GM12872 (cell line): ENCODE measurements at regions not wholly inside any gene's neighbourhood (a gene's known extent, or its start where the extent isn't known, plus 50 kb on each side); places are given as distances from the start of the nearest gene placed in this dataset.
A peak's percentile ranks its signal among the peaks of the same experiment; 100 is the strongest.

Experiments
- CTCF ChIP-seq: IDR thresholded peaks from 3 replicates; pipeline ENCODE4 v1.5.1; 2011; ENCODE audit warnings: low read depth, mild to moderate bottlenecking, low read length, moderate library complexity; ENCODE audit not compliant: insufficient read depth

GRCh38 chr22:34072585-34072984 is 152.3 kb upstream of the LARGE1 start:
- TF ChIP-seq CTCF: no peak

- TF ChIP-seq CTCF: no peak
Measured at GRCh38 chr22:34080433-34080832, 160.2 kb upstream of the LARGE1 start.

GRCh38 chr22:34096770-34097169 is 176.5 kb upstream of the LARGE1 start:
- no peak for TF ChIP-seq CTCF

- TF ChIP-seq CTCF: no peak
Measured at GRCh38 chr22:34099278-34099677, 179.0 kb upstream of the LARGE1 start.

GRCh38 chr22:34102633-34103032 is 182.4 kb upstream of the LARGE1 start:
- TF ChIP-seq CTCF: no peak

- TF ChIP-seq CTCF: peak; percentile 63
Measured at GRCh38 chr22:34105461-34106062, 185.3 kb upstream of the LARGE1 start.

GRCh38 chr22:34108168-34108567 is 187.9 kb upstream of the LARGE1 start:
- TF ChIP-seq CTCF: no peak

GRCh38 chr22:34111210-34111824 is 191.0 kb upstream of the LARGE1 start:
- TF ChIP-seq CTCF: peak; percentile 82
